ENCODE measurements at regions not wholly inside any gene's neighbourhood (a gene's known extent, or its start where the extent isn't known, plus 50 kb on each side); places are given as distances from the start of the nearest gene placed in this dataset.

DNA sequence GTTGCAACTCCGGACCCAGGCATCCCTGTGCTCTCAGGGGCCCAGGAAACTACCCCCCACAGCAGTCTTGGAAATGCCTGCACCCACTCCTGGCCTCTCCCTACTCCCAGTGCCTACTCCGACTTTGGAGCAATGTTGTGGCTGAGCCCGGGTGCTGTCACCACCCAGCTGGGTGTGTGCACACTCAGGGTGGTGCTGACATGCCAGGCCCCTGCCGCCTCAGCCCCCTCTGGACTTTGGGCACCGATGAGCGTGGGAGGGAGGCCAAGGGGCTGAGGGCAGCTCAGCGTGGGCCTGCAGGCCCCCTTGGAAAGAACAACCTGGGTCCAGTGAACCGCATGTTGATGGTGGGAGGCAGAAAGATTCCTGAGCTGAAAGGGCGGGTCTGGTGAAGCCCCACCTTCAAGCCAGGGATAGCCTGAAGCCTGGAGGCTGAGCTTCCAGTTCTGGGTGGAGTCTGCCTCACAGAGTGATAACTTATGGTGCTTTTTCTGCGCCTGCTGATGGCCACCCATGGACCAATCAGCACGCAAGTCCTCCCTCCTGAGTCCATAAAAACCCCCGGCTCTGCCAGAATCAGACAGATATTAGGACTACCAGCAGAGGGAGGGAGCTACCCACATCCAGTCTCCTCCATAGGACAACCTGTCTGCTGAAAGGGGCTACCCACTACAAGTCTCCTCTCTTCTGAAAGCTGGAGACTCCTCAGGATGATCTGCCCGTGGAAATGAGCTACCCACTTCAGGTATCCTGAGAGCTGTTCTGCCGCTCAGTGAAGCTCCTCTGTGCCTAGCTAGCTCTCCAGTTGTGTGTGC lies 380.4 kb upstream of the SORCS1 start:
- no peak for DNase-seq (ENCODE audit: low spot score)
- H3K4me3 ChIP-seq (ENCODE audit: low read depth in 1 of 3, low read length in 3 of 3), result no peak overlapping the region
- no peaks in the 10 kb centered on the region for H3K4me1 ChIP-seq (ENCODE audit: control insufficient read depth in 4 of 4, insufficient read depth in 4 of 4, low read length in 3 of 4)
- TF ChIP-seq, protein P1, sequence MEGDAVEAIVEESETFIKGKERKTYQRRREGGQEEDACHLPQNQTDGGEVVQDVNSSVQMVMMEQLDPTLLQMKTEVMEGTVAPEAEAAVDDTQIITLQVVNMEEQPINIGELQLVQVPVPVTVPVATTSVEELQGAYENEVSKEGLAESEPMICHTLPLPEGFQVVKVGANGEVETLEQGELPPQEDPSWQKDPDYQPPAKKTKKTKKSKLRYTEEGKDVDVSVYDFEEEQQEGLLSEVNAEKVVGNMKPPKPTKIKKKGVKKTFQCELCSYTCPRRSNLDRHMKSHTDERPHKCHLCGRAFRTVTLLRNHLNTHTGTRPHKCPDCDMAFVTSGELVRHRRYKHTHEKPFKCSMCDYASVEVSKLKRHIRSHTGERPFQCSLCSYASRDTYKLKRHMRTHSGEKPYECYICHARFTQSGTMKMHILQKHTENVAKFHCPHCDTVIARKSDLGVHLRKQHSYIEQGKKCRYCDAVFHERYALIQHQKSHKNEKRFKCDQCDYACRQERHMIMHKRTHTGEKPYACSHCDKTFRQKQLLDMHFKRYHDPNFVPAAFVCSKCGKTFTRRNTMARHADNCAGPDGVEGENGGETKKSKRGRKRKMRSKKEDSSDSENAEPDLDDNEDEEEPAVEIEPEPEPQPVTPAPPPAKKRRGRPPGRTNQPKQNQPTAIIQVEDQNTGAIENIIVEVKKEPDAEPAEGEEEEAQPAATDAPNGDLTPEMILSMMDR (IDR thresholded peaks at IDR 0.05; ENCODE audit: low read depth, low read length, missing input control), result no peak
- H3K27ac ChIP-seq (ENCODE audit: low read depth in 1 of 2, low read length in 2 of 2), result no peak overlapping the region
- no peaks in the 10 kb centered on the region for H3K36me3 ChIP-seq (ENCODE audit: control insufficient read depth in 4 of 4, insufficient read depth in 3 of 4, low read depth in 1 of 4, low read length in 3 of 4)
- WGBS, result 83% methylated on average over 14 of the region's 14 CpGs
- no peaks in the 10 kb centered on the region for H3K9me3 ChIP-seq (ENCODE audit: control insufficient read depth in 4 of 4, low read length in 3 of 4)
- no peak overlapping the region for H3K9ac ChIP-seq (ENCODE audit: low read depth in 1 of 2, low read length in 2 of 2)
- H3K27me3 ChIP-seq (ENCODE audit: control insufficient read depth in 4 of 4, insufficient read depth in 4 of 4, low read length in 3 of 4), result no peaks in the 10 kb centered on the region

DNA sequence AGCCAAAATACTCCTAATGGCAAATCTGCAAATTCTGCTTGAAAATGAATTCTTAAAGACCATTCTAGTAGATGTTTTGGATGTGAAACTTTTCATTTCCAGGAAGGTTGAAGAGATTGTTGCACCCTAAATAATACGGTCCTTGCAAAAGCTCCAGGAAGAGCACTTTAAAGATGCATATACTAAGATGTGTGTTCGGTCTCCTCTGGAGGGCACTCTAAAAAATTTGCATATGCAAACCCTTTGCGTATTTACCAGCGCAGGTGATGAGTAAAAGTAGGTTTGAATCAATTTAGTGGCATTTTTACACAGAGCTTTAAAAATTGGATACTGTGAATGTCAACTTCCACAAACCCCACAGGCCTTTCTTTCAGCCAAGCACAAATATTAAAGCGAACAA lies 378.1 kb upstream of the SORCS1 start:
- TF ChIP-seq FOXA1 (IDR thresholded peaks at IDR 0.05), result no peak
- no peak for TF ChIP-seq HNF4A (conservative IDR thresholded peaks at IDR 0.05)
- TF ChIP-seq JUND (IDR thresholded peaks at IDR 0.05), result no peak
- TF ChIP-seq, protein P2, sequence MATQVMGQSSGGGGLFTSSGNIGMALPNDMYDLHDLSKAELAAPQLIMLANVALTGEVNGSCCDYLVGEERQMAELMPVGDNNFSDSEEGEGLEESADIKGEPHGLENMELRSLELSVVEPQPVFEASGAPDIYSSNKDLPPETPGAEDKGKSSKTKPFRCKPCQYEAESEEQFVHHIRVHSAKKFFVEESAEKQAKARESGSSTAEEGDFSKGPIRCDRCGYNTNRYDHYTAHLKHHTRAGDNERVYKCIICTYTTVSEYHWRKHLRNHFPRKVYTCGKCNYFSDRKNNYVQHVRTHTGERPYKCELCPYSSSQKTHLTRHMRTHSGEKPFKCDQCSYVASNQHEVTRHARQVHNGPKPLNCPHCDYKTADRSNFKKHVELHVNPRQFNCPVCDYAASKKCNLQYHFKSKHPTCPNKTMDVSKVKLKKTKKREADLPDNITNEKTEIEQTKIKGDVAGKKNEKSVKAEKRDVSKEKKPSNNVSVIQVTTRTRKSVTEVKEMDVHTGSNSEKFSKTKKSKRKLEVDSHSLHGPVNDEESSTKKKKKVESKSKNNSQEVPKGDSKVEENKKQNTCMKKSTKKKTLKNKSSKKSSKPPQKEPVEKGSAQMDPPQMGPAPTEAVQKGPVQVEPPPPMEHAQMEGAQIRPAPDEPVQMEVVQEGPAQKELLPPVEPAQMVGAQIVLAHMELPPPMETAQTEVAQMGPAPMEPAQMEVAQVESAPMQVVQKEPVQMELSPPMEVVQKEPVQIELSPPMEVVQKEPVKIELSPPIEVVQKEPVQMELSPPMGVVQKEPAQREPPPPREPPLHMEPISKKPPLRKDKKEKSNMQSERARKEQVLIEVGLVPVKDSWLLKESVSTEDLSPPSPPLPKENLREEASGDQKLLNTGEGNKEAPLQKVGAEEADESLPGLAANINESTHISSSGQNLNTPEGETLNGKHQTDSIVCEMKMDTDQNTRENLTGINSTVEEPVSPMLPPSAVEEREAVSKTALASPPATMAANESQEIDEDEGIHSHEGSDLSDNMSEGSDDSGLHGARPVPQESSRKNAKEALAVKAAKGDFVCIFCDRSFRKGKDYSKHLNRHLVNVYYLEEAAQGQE (IDR thresholded peaks at IDR 0.05), result no peak
- TF ChIP-seq, protein P3, sequence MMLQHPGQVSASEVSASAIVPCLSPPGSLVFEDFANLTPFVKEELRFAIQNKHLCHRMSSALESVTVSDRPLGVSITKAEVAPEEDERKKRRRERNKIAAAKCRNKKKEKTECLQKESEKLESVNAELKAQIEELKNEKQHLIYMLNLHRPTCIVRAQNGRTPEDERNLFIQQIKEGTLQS (IDR thresholded peaks at IDR 0.05), result no peak
- TF ChIP-seq FOXA2 (IDR thresholded peaks at IDR 0.05), result no peak
- no peak for TF ChIP-seq YY1 (IDR thresholded peaks at IDR 0.05)
- TF ChIP-seq, protein P1 (IDR thresholded peaks at IDR 0.05; ENCODE audit: low read depth, low read length, missing input control), result no peak
- H3K4me1 ChIP-seq (ENCODE audit: control insufficient read depth in 4 of 4, insufficient read depth in 4 of 4, low read length in 3 of 4), result no peaks in the 10 kb centered on the region
- WGBS, result 61% methylated on average over 5 of the region's 5 CpGs
- H3K4me3 ChIP-seq (ENCODE audit: low read depth in 1 of 3, low read length in 3 of 3), result no peak overlapping the region
- H3K27ac ChIP-seq (ENCODE audit: low read depth in 1 of 2, low read length in 2 of 2), result no peak overlapping the region
- no peak for DNase-seq (ENCODE audit: low spot score)
- H3K9ac ChIP-seq (ENCODE audit: low read depth in 1 of 2, low read length in 2 of 2), result no peak overlapping the region
- no peaks in the 10 kb centered on the region for H3K27me3 ChIP-seq (ENCODE audit: control insufficient read depth in 4 of 4, insufficient read depth in 4 of 4, low read length in 3 of 4)
- H3K36me3 ChIP-seq (ENCODE audit: control insufficient read depth in 4 of 4, insufficient read depth in 3 of 4, low read depth in 1 of 4, low read length in 3 of 4), result no peaks in the 10 kb centered on the region
- H3K9me3 ChIP-seq (ENCODE audit: control insufficient read depth in 4 of 4, low read length in 3 of 4), result no peaks in the 10 kb centered on the region

All from liver (tissue), 8 donors.